OCI-LY7 (cell line): ENCODE measurements at regions not wholly inside any gene's neighbourhood (a gene's known extent, or its start where the extent isn't known, plus 50 kb on each side); places are given as distances from the start of the nearest gene placed in this dataset.

ENCODE experiments used
- CTCF ChIP-seq: fragments of 200-600 bp; sonication (generic); conservative IDR thresholded peaks from 2 replicates; pipeline ENCODE4 v1.5.1; 2014; ENCODE audit warnings: mild to moderate bottlenecking, antibody characterized with exemption, low read length, moderate library complexity, mixed read lengths
- EZH2phosphoT487 ChIP-seq: fragments of 200-600 bp; sonication (generic); IDR thresholded peaks from 2 replicates; pipeline ENCODE4 v1.6.1; 2018; ENCODE audit warnings: low read depth, borderline replicate concordance, mild to moderate bottlenecking, mixed run types, antibody characterized with exemption, low read length, moderate library complexity, mixed read lengths

GRCh38 chr1:67525053-67525760, 95.0 kb upstream of the SERBP1 start:
- TF ChIP-seq CTCF (no peak), EZH2phosphoT487 (no peak)
